NCI-H2107 treated with DMSO at 0.1 percent for 48 hours (cell line): ENCODE measurements at regions not wholly inside any gene's neighbourhood (a gene's known extent, or its start where the extent isn't known, plus 50 kb on each side); places are given as distances from the start of the nearest gene placed in this dataset.
"Not testable (repeated sequence)": the region's sequence is repeated elsewhere in the genome, so short reads cannot be mapped to it uniquely, and the experiment has no call there.

Experiments used
- DNase-seq: peaks from one replicate; lab custom pipeline; 2025; ENCODE audit not compliant: unreplicated experiment; lab: John Stamatoyannopoulos, UW

GRCh38 chr14:62470935-62471334 is 574.3 kb downstream of the KCNH5 start:
- no peak for DNase-seq

- DNase-seq: no peak
Measured at GRCh38 chr14:62491146-62491545, 554.1 kb downstream of the KCNH5 start.

- no peak for DNase-seq
Measured at GRCh38 chr14:62497708-62498107, 547.5 kb downstream of the KCNH5 start.

- no peak for DNase-seq
Measured at GRCh38 chr14:62501021-62501750, 544.1 kb downstream of the KCNH5 start.

- no peak for DNase-seq
Measured at GRCh38 chr14:62505045-62505444, 540.2 kb downstream of the KCNH5 start.

- DNase-seq: not testable (repeated sequence)
Measured at GRCh38 chr14:62521309-62521708, 523.9 kb downstream of the KCNH5 start.

GRCh38 chr14:62528296-62528695 is 517.0 kb downstream of the KCNH5 start:
- DNase-seq: no peak

- DNase-seq: no peak
Measured at GRCh38 chr14:62532181-62532580, 513.1 kb downstream of the KCNH5 start.

- DNase-seq: no peak
Measured at GRCh38 chr14:62546862-62547474, 498.3 kb downstream of the KCNH5 start.

- DNase-seq: no peak
Measured at GRCh38 chr14:62557416-62557815, 487.8 kb downstream of the KCNH5 start.

GRCh38 chr14:62558451-62558850 is 486.8 kb downstream of the KCNH5 start:
- no peak for DNase-seq

- DNase-seq: no peak
Measured at GRCh38 chr14:62585247-62585646, 460.0 kb downstream of the KCNH5 start.

- DNase-seq: no peak
Measured at GRCh38 chr14:62592877-62593276, 452.4 kb downstream of the KCNH5 start.

GRCh38 chr14:62597143-62597542 is 448.1 kb downstream of the KCNH5 start:
- no peak for DNase-seq

- no peak for DNase-seq
Measured at GRCh38 chr14:62599616-62600385, 445.5 kb downstream of the KCNH5 start.

- no peak for DNase-seq
Measured at GRCh38 chr14:62602712-62603111, 442.5 kb downstream of the KCNH5 start.

- DNase-seq: no peak
Measured at GRCh38 chr14:62604524-62604923, 440.7 kb downstream of the KCNH5 start.

GRCh38 chr14:62614122-62614521 is 431.1 kb downstream of the KCNH5 start:
- DNase-seq: no peak

- DNase-seq: no peak
Measured at GRCh38 chr14:62616668-62617067, 428.6 kb downstream of the KCNH5 start.

- no peak for DNase-seq
Measured at GRCh38 chr14:62626416-62626815, 418.8 kb downstream of the KCNH5 start.

- no peak for DNase-seq
Measured at GRCh38 chr14:62629176-62629725, 416.0 kb downstream of the KCNH5 start.

GRCh38 chr14:62631176-62631575 is 414.1 kb downstream of the KCNH5 start:
- DNase-seq: no peak
